Medulla oblongata (tissue), 1 donor: ENCODE measurements at regions not wholly inside any gene's neighbourhood (a gene's known extent, or its start where the extent isn't known, plus 50 kb on each side); places are given as distances from the start of the nearest gene placed in this dataset.
A peak's percentile ranks its signal among the peaks of the same experiment; 100 is the strongest.
"Not testable (repeated sequence)": the region's sequence is repeated elsewhere in the genome, so short reads cannot be mapped to it uniquely, and the experiment has no call there.

Experiments used
- DNase-seq: peaks from one replicate; pipeline ENCODE4 v3.0.0-alpha.2; 2015; ENCODE audit errors: extremely low spot score

- DNase-seq, result not testable (repeated sequence)
Measured at GRCh38 chr2:101645886-101646285, 51.6 kb upstream of the MAP4K4 start.

GRCh38 chr2:101644842-101645383, 52.6 kb upstream of the MAP4K4 start:
- no peak for DNase-seq

GRCh38 chr2:101643004-101643524, 54.4 kb upstream of the MAP4K4 start:
- no peak for DNase-seq

- DNase-seq, result no peak
Measured at GRCh38 chr2:101638817-101639605, 58.5 kb upstream of the MAP4K4 start.

GRCh38 chr2:101638181-101638711, 59.3 kb upstream of the MAP4K4 start:
- DNase-seq, result no peak

- DNase-seq, result no peak
Measured at GRCh38 chr2:101630224-101630949, 67.1 kb upstream of the MAP4K4 start.

- no peak for DNase-seq
Measured at GRCh38 chr2:101628030-101628392, 69.5 kb upstream of the MAP4K4 start.

- DNase-seq, result no peak
Measured at GRCh38 chr2:101627285-101628029, 70.0 kb upstream of the MAP4K4 start.

- DNase-seq, result not testable (repeated sequence)
Measured at GRCh38 chr2:101625814-101626213, 71.7 kb upstream of the MAP4K4 start.

- DNase-seq, result no peak
Measured at GRCh38 chr2:101625387-101625786, 72.1 kb upstream of the MAP4K4 start.

GRCh38 chr2:101624706-101625332, 72.7 kb upstream of the MAP4K4 start:
- DNase-seq, result no peak

- DNase-seq, result no peak
Measured at GRCh38 chr2:101623031-101623521, 74.4 kb upstream of the MAP4K4 start.

GRCh38 chr2:101622210-101623030, 75.1 kb upstream of the MAP4K4 start:
- no peak for DNase-seq

- peak; percentile 40 for DNase-seq
Measured at GRCh38 chr2:101619191-101619591, 78.3 kb upstream of the MAP4K4 start.

GRCh38 chr2:101617796-101618195, 79.7 kb upstream of the MAP4K4 start:
- DNase-seq, result no peak

GRCh38 chr2:101617188-101617587, 80.3 kb upstream of the MAP4K4 start:
- no peak for DNase-seq

- no peak for DNase-seq
Measured at GRCh38 chr2:101614127-101614759, 83.3 kb upstream of the MAP4K4 start.

GRCh38 chr2:101613056-101613704, 84.3 kb upstream of the MAP4K4 start:
- DNase-seq, result no peak

- no peak for DNase-seq
Measured at GRCh38 chr2:101612019-101612418, 85.5 kb upstream of the MAP4K4 start.
